ENCODE measurements at regions not wholly inside any gene's neighbourhood (a gene's known extent, or its start where the extent isn't known, plus 50 kb on each side); places are given as distances from the start of the nearest gene placed in this dataset.

GRCh38 chr2:16180631-16181030 lies 240.3 kb downstream of the MYCN start:
- no peak for DNase-seq

- DNase-seq = no peak
These were observed 239.5 kb downstream of the MYCN start for GRCh38 chr2:16179701-16180416.

- no peak for DNase-seq
These were observed 238.3 kb downstream of the MYCN start for GRCh38 chr2:16178551-16179130.

- DNase-seq = no peak
These were observed 237.4 kb downstream of the MYCN start for GRCh38 chr2:16177671-16178180.

GRCh38 chr2:16176971-16177480 lies 236.7 kb downstream of the MYCN start:
- DNase-seq = no peak

- no peak for DNase-seq
These were observed 235.0 kb downstream of the MYCN start for GRCh38 chr2:16175247-16175825.

- DNase-seq = no peak
These were observed 234.3 kb downstream of the MYCN start for GRCh38 chr2:16174693-16175045.

GRCh38 chr2:16173893-16174692 lies 233.7 kb downstream of the MYCN start:
- no peak for DNase-seq

GRCh38 chr2:16172324-16173175 lies 232.2 kb downstream of the MYCN start:
- no peak for DNase-seq

GRCh38 chr2:16171425-16171920 lies 231.1 kb downstream of the MYCN start:
- no peak for DNase-seq

- no peak for DNase-seq
These were observed 230.5 kb downstream of the MYCN start for GRCh38 chr2:16170675-16171424.

- DNase-seq = no peak
These were observed 229.1 kb downstream of the MYCN start for GRCh38 chr2:16169381-16169960.

- no peak for DNase-seq
These were observed 228.3 kb downstream of the MYCN start for GRCh38 chr2:16168506-16169264.

GRCh38 chr2:16167870-16168426 lies 227.6 kb downstream of the MYCN start:
- DNase-seq = no peak

GRCh38 chr2:16167451-16167861 lies 227.1 kb downstream of the MYCN start:
- DNase-seq = no peak

GRCh38 chr2:16166327-16166981 lies 226.1 kb downstream of the MYCN start:
- no peak for DNase-seq

GRCh38 chr2:16165518-16166326 lies 225.4 kb downstream of the MYCN start:
- DNase-seq = no peak

GRCh38 chr2:16162491-16163040 lies 222.2 kb downstream of the MYCN start:
- DNase-seq = no peak

All from CD4-positive, alpha-beta T cell treated with Interleukin-10 for 1 hour (primary cell).